HCT116 (cell line): ENCODE measurements at regions not wholly inside any gene's neighbourhood (a gene's known extent, or its start where the extent isn't known, plus 50 kb on each side); places are given as distances from the start of the nearest gene placed in this dataset.

Source experiments
- ATAC-seq: fragments of 200-7000 bp; cut with Tn5 transposase; 2 replicates; pipeline ENCODE4 v1.9.1; 2020; ENCODE audit warnings: mild to moderate bottlenecking, moderate library complexity
- BruUV-seq: library from RNA; stranded (reverse); fragments of 400-500 nt; replicated peaks from 2 replicates; lab custom pipeline; 2021; lab: Mats Ljungman, UMichigan
- CTCF ChIA-PET: fragments of 300-600 bp; sonication (Branson Sonifier 250); formaldehyde crosslinking; loops from one replicate; lab custom pipeline; 2021; ENCODE audit warnings: antibody characterized with exemption; lab: Charles Lee
- POLR2A ChIA-PET: fragments of 300-600, 350-600 bp; sonication (Branson Sonifier 250); formaldehyde crosslinking; loops from one replicate; lab custom pipeline; 2021; ENCODE audit warnings: antibody characterized with exemption; lab: Charles Lee
- RAD21 ChIA-PET, 2 experiments: fragments of 300-600 bp; sonication (Branson Sonifier 250); formaldehyde crosslinking; loops; one replicate each; lab custom pipeline; 2023; ENCODE audit warnings: low total read pairs in 2 of 2; ENCODE audit not compliant: uncharacterized antibody in 2 of 2, unreplicated experiment in 2 of 2, low non-redundant PET in 1 of 2; lab: Charles Lee
- DNase-seq: peaks from one replicate; pipeline ENCODE4 v3.0.0-alpha.2; 2010; ENCODE audit warnings: low read depth, low spot score
- H2AFZ ChIP-seq: fragments of 200-600 bp; shearing (Covaris generic), sonication (generic); 2 replicates; pipeline ENCODE4 v1.6.1; 2017; ENCODE audit warnings: low read depth, mixed run types, mixed read lengths, antibody characterized with exemption, low read length; ENCODE audit not compliant: poor library complexity, severe bottlenecking
- H3K27ac ChIP-seq: 2 replicates; pipeline ENCODE4 v1.5.1; 2012; ENCODE audit warnings: low read depth, low read length
- H3K27me3 ChIP-seq: fragments of 200-600 bp; sonication (generic); 2 replicates; pipeline ENCODE4 v1.6.1; 2016; ENCODE audit warnings: mixed run types, low read length, mixed read lengths; ENCODE audit not compliant: insufficient read depth
- H3K36me3 ChIP-seq, 2 experiments: fragments of 200-500 bp in 1 of 2; fragments of 200-600 bp in 1 of 2; sonication (Bioruptor generic) in 1 of 2; sonication (generic) in 1 of 2; 2 replicates each; pipeline versions ENCODE4 v1.5.1 to v1.6.1; 2014 to 2016; ENCODE audit warnings: low read length in 2 of 2, inconsistent platforms in 1 of 2, mixed read lengths in 1 of 2, mixed run types in 1 of 2; ENCODE audit not compliant: insufficient read depth in 2 of 2, control insufficient read depth in 1 of 2
- H3K4me1 ChIP-seq, 2 experiments: fragments of 200-600 bp in 1 of 2; sonication (generic) in 1 of 2; 2 replicates each; pipeline versions ENCODE4 v1.5.1 to v1.6.1; 2012 to 2017; ENCODE audit warnings: low read length in 2 of 2, inconsistent platforms in 1 of 2, mild to moderate bottlenecking in 1 of 2, mixed read lengths in 1 of 2, mixed run types in 1 of 2, moderate library complexity in 1 of 2; ENCODE audit not compliant: insufficient read depth in 2 of 2, control insufficient read depth in 1 of 2
- H3K4me2 ChIP-seq: fragments of 200-600 bp; sonication (generic); 2 replicates; pipeline ENCODE4 v1.6.1; 2017; ENCODE audit warnings: mixed run types, low read length, mixed read lengths
- H3K4me3 ChIP-seq, 2 experiments: fragments of 200-600 bp in 1 of 2; sonication (generic) in 1 of 2; replicated peaks in 1 of 2; 2 replicates each; pipeline ENCODE4 v1.5.1; 2011 to 2016; ENCODE audit warnings: low read length in 2 of 2, control low read depth in 1 of 2, low read depth in 1 of 2, mild to moderate bottlenecking in 1 of 2, mixed read lengths in 1 of 2, mixed run types in 1 of 2
- H3K79me2 ChIP-seq: fragments of 200-600 bp; sonication (generic); 2 replicates; pipeline ENCODE4 v1.6.1; 2017; ENCODE audit warnings: mild to moderate bottlenecking, mixed run types, low read length, moderate library complexity, mixed read lengths; ENCODE audit not compliant: insufficient read depth
- H3K9ac ChIP-seq: fragments of 200-600 bp; sonication (generic); 2 replicates; pipeline ENCODE4 v1.6.1; 2016; ENCODE audit warnings: low read length, mixed read lengths
- H3K9me2 ChIP-seq: fragments of 200-600 bp; sonication (generic), shearing (Covaris generic); 2 replicates; pipeline ENCODE4 v1.6.1; 2017; ENCODE audit warnings: mixed run types, mild to moderate bottlenecking, moderate library complexity; ENCODE audit not compliant: insufficient read depth
- H3K9me3 ChIP-seq, 2 experiments: fragments of 200-500 bp in 1 of 2; fragments of 200-600 bp in 1 of 2; sonication (Bioruptor generic) in 1 of 2; sonication (generic) in 1 of 2; 2 replicates each; pipeline ENCODE4 v1.6.1; 2014 to 2017; ENCODE audit warnings: low read length in 2 of 2, mixed read lengths in 2 of 2, inconsistent platforms in 1 of 2, low read depth in 1 of 2, mild to moderate bottlenecking in 1 of 2, mixed run types in 1 of 2, moderate library complexity in 1 of 2; ENCODE audit not compliant: control insufficient read depth in 1 of 2, insufficient read depth in 1 of 2
- H4K20me1 ChIP-seq: fragments of 200-600 bp; sonication (generic), shearing (Covaris generic); 2 replicates; pipeline ENCODE4 v1.6.1; 2017; ENCODE audit warnings: mixed run types, mild to moderate bottlenecking, moderate library complexity; ENCODE audit not compliant: insufficient read depth
- CEBPB ChIP-seq: IDR thresholded peaks from 2 replicates; pipeline ENCODE4 v1.6.1; 2012; ENCODE audit warnings: low read depth
- ELF1 ChIP-seq: IDR thresholded peaks from 2 replicates; pipeline ENCODE4 v1.6.1; 2012; ENCODE audit warnings: low read depth, borderline replicate concordance
- EZH2 ChIP-seq: fragments of 200-600 bp; sonication (generic); IDR thresholded peaks from 2 replicates; pipeline ENCODE4 v1.6.1; 2017; ENCODE audit warnings: antibody characterized with exemption, mixed run types
- FOSL1 ChIP-seq: IDR thresholded peaks from 2 replicates; pipeline ENCODE4 v1.6.1; 2012; ENCODE audit warnings: low read depth
- JUND ChIP-seq: IDR thresholded peaks from 2 replicates; pipeline ENCODE4 v1.6.1; 2012
- POLR2AphosphoS5 ChIP-seq: IDR thresholded peaks from 2 replicates; pipeline ENCODE4 v1.6.1; 2011; ENCODE audit warnings: mild to moderate bottlenecking, low read depth, low read length, moderate library complexity
- SIN3A ChIP-seq: IDR thresholded peaks from 2 replicates; pipeline ENCODE4 v1.6.1; 2012; ENCODE audit warnings: low read depth
- ZFX ChIP-seq: fragments of 450-650 bp; IDR thresholded peaks from 2 replicates; pipeline ENCODE4 v1.6.1; 2017
- intact Hi-C: fragments of 100-400 bp; cut with micrococcal nuclease; formaldehyde crosslinking; loops from 2 replicates; pipeline ENCODE4 v1.10.0; 2022
- TF ChIP-seq, protein P1 (sequence below): IDR thresholded peaks from 2 replicates; pipeline ENCODE4 v1.6.1; 2012

DNA sequence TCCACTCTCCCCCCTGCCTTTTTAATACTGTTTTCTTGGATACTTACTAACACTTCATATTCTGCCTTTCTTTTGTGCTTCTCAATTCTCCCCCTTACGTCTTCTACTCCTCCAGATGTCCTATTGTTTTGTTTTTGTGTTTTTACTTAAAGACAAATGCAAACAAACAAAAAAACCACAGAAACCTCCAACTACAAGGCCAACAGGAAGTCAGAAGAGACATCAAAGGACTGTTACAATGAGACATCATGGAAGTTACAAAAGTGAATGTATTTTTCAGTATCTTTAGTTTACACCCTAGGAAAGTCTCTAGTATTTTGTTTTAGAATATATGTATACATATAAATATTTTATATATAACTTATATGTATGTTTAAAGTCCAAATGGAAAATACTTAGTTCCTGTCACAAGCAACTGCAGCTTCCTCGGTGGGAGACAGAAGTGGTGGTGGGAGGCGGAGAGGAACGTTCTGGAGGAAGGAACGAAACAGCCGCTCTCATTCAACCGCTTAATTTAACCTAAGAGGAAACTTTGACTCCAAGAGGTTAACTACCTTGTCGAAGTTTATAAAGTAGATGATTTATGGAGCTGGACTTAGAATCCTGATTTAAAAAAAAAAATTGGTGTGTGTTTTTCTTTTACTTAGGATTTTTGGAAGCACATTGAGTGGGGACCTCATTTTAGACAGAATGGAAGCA, 168.9 kb upstream of the PDE10A start:
- TF ChIP-seq, protein P1, sequence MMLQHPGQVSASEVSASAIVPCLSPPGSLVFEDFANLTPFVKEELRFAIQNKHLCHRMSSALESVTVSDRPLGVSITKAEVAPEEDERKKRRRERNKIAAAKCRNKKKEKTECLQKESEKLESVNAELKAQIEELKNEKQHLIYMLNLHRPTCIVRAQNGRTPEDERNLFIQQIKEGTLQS, result no peak
- TF ChIP-seq POLR2AphosphoS5 (no peak), ZFX (no peak), FOSL1 (no peak), CEBPB (no peak)
- TF ChIP-seq, all 23 proteins: peak for 0
- ChIA-PET CTCF (no interaction called here), RAD21 (no interaction called here), POLR2A (no interaction called here)
- H3K4me2 ChIP-seq, result no peak overlapping the region
- no peaks in the 10 kb centered on the region for H3K27me3 ChIP-seq
- no peak for DNase-seq
- no peaks in the 10 kb centered on the region for H3K36me3 ChIP-seq
- BruUV-seq, result no TSS peak
- intact Hi-C loops, result no loop called here
- no peaks in the 10 kb centered on the region for H3K4me1 ChIP-seq
- no peaks in the 10 kb centered on the region for H3K79me2 ChIP-seq
- no peaks in the 10 kb centered on the region for H4K20me1 ChIP-seq
- no peak for ATAC-seq
- H3K27ac ChIP-seq, result no peak overlapping the region
- no peaks in the 10 kb centered on the region for H3K9me2 ChIP-seq
- H2AFZ ChIP-seq, result no peak overlapping the region
- H3K9me3 ChIP-seq, result no peaks in the 10 kb centered on the region
- H3K4me3 ChIP-seq, result no peak overlapping the region
- no peak overlapping the region for H3K9ac ChIP-seq

- CTCF ChIA-PET, result no interaction called here
- Histone ChIP-seq H3K4me2 (no peak overlapping the region), H3K27me3 (no peaks in the 10 kb centered on the region), H3K4me1 (no peaks in the 10 kb centered on the region), H3K9me2 (no peaks in the 10 kb centered on the region), H4K20me1 (no peaks in the 10 kb centered on the region), H3K9me3 (no peaks in the 10 kb centered on the region), H3K79me2 (no peaks in the 10 kb centered on the region), H3K36me3 (no peaks in the 10 kb centered on the region), H3K9ac (no peak overlapping the region), H2AFZ (no peak overlapping the region), H3K27ac (no peak overlapping the region), H3K4me3 (no peak overlapping the region)
- no TSS peak for BruUV-seq
- POLR2A ChIA-PET, result no interaction called here
- no peak for DNase-seq
- TF ChIP-seq ELF1 (no peak), SIN3A (no peak), EZH2 (no peak), JUND (no peak)
- ATAC-seq, result no peak
- intact Hi-C loops, result no loop called here
- RAD21 ChIA-PET, result no interaction called here
Measured at GRCh38 chr6:165830761-165831160, 167.7 kb upstream of the PDE10A start.
